Small intestine (tissue), 7 donors: ENCODE measurements at regions not wholly inside any gene's neighbourhood (a gene's known extent, or its start where the extent isn't known, plus 50 kb on each side); places are given as distances from the start of the nearest gene placed in this dataset.
"Not testable (repeated sequence)": the region's sequence is repeated elsewhere in the genome, so short reads cannot be mapped to it uniquely, and the experiment has no call there.

Experiments
- DNase-seq, 2 donors: peaks; one replicate each; pipeline versions ENCODE4 v3.0.0 to v3.0.0-alpha.2; 2013
- FAIRE-seq: peaks from 2 replicates; lab custom pipeline; 2012; peaks lifted over from hg19 to GRCh38; lab: Jason Lieb, UNC
- H3K27ac ChIP-seq, 3 donors: one replicate each; pipeline ENCODE4 v1.5.1; 2013; ENCODE audit warnings: low read length in 2 of 3, mild to moderate bottlenecking in 2 of 3, control low read depth in 1 of 3, inconsistent platforms in 1 of 3, low read depth in 1 of 3, moderate library complexity in 1 of 3
- H3K27me3 ChIP-seq, 3 donors: one replicate each; pipeline ENCODE4 v1.6.1; 2013; ENCODE audit warnings: low read length in 3 of 3, inconsistent platforms in 1 of 3; ENCODE audit not compliant: control insufficient read depth in 3 of 3, insufficient read depth in 3 of 3
- H3K36me3 ChIP-seq, 3 donors: one replicate each; pipeline ENCODE4 v1.6.1; 2013; ENCODE audit warnings: low read length in 3 of 3, inconsistent platforms in 1 of 3, low read depth in 1 of 3, mild to moderate bottlenecking in 1 of 3, moderate library complexity in 1 of 3; ENCODE audit not compliant: control insufficient read depth in 3 of 3, insufficient read depth in 2 of 3
- H3K4me1 ChIP-seq, 3 donors: one replicate each; pipeline ENCODE4 v1.6.1; 2013; ENCODE audit warnings: low read length in 2 of 3, inconsistent platforms in 1 of 3, low read depth in 1 of 3, mild to moderate bottlenecking in 1 of 3, moderate library complexity in 1 of 3; ENCODE audit not compliant: control insufficient read depth in 3 of 3, insufficient read depth in 2 of 3
- H3K4me3 ChIP-seq, 3 donors: one replicate each; pipeline ENCODE4 v1.5.1; 2013; ENCODE audit warnings: low read length in 3 of 3, control low read depth in 1 of 3, inconsistent platforms in 1 of 3, low read depth in 1 of 3, mild to moderate bottlenecking in 1 of 3, moderate library complexity in 1 of 3
- H3K9me3 ChIP-seq, 2 donors: one replicate each; pipeline ENCODE4 v1.6.1; 2013; ENCODE audit warnings: low read depth in 1 of 2, low read length in 1 of 2; ENCODE audit not compliant: control insufficient read depth in 2 of 2, insufficient read depth in 1 of 2
- WGBS, 3 donors: extraction: QIAGEN DNeasy Blood & Tissue Kit; methylation state at CpG; one replicate each; pipeline ENCODE4 v1.1.7; 2013; 5-methylcytosine and 5-hydroxymethylcytosine counted together
- donor health status: healthy with polysubstance abuse.
- donor health status: control.
- donor health status: control.
- donor health status: Bipolar disorder and iron deficiency.
- donor health status: healthy.

DNA sequence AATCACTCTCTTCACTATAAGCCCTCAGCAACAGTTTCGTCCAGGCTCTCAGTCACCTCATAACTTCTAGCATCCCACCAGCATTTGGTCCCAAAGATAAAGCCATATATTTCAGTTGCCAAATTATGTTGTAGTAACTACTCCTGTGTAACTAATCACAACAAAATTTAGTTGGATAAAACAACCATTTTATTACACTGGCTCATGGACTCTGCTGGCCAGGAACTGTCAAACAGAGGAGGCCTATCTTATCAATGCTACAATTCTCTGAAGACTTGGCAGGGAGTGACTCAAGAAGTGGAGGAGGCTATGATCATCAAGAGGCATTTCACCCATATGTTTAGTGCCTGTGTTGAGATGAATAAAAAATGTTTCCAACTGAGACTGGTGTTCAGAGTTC is 1082.3 kb upstream of the GJE1 start:
- Histone ChIP-seq H3K27me3 (no peaks in the 10 kb centered on the region), H3K36me3 (no peaks in the 10 kb centered on the region), H3K9me3 (peaks cover 0 to 5% of the 10 kb centered on the region in 2 donors), H3K4me3 (no peak overlapping the region), H3K4me1 (no peaks in the 10 kb centered on the region), H3K27ac (no peak overlapping the region)
- DNase-seq (peak in 1 of 2 donors; percentile 11), FAIRE-seq (no peak)
- WGBS, 3 donors = 66 to 85% (median 67%) methylated on average over 1 of the region's 1 CpG

DNA sequence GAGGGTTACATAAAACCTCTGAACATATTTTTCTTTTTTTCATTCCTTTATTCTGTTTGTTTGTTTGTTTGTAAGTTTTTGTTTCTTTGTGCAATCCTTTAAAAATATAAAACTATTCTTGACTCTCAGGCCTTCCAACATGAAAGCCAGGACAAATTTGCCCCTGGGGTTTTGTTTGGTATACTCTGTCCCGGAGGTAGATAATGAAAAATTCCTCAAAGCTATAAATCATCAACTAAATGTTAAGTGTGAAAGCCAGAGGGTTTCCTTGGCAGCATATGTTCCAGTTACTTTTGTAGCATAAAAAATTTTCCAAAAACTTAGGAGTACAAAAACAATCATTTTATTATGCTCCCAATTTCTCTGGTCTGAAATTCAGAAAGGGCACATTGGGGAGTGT is 1084.3 kb upstream of the GJE1 start:
- H3K9me3 ChIP-seq = peaks cover 0 to 5% of the 10 kb centered on the region in 2 donors
- no peaks in the 10 kb centered on the region for H3K36me3 ChIP-seq
- FAIRE-seq = no peak
- H3K27ac ChIP-seq = no peak overlapping the region
- WGBS, 3 donors = 44 to 58% (median 46%) methylated on average over 1 of the region's 1 CpG
- no peak for DNase-seq
- H3K4me1 ChIP-seq = no peaks in the 10 kb centered on the region
- H3K27me3 ChIP-seq = no peaks in the 10 kb centered on the region
- H3K4me3 ChIP-seq = no peak overlapping the region

DNA sequence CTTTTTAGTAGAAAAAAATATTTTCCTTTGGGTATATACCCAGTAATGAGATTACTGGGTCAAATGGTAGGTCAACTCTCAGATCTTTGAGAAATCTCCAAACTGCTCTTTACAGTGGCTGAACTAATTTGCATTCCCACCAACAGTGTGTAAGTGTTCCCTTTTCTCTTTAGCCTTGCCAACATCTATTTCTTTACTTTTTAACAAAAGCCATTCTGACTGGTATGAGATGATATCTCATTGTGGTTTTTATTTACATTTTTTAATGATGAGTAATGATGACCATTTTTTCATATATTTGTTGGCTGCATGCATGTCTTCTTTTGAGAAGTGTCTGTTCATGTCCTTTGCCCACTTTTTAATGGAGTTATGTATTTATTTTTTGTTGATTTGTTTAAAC is 1086.2 kb upstream of the GJE1 start:
- peaks cover 0 to 10% of the 10 kb centered on the region in 2 donors for H3K9me3 ChIP-seq
- FAIRE-seq, H3K4me3 ChIP-seq, H3K36me3 ChIP-seq, H3K27me3 ChIP-seq, DNase-seq, H3K4me1 ChIP-seq, H3K27ac ChIP-seq: not testable (repeated sequence)

- FAIRE-seq = no peak
- H3K4me3 ChIP-seq = no peak overlapping the region
- H3K27ac ChIP-seq = no peak overlapping the region
- no peak for DNase-seq
- 93 to 98% (median 95%) methylated on average over 14 of the region's 14 CpGs for WGBS, 3 donors
- no peaks in the 10 kb centered on the region for H3K4me1 ChIP-seq
- H3K36me3 ChIP-seq = no peaks in the 10 kb centered on the region
- peaks cover 0 to 15% of the 10 kb centered on the region in 2 donors for H3K9me3 ChIP-seq
- no peaks in the 10 kb centered on the region for H3K27me3 ChIP-seq
Measured at GRCh38 chr6:141041596-141042087, 1091.1 kb upstream of the GJE1 start.

DNA sequence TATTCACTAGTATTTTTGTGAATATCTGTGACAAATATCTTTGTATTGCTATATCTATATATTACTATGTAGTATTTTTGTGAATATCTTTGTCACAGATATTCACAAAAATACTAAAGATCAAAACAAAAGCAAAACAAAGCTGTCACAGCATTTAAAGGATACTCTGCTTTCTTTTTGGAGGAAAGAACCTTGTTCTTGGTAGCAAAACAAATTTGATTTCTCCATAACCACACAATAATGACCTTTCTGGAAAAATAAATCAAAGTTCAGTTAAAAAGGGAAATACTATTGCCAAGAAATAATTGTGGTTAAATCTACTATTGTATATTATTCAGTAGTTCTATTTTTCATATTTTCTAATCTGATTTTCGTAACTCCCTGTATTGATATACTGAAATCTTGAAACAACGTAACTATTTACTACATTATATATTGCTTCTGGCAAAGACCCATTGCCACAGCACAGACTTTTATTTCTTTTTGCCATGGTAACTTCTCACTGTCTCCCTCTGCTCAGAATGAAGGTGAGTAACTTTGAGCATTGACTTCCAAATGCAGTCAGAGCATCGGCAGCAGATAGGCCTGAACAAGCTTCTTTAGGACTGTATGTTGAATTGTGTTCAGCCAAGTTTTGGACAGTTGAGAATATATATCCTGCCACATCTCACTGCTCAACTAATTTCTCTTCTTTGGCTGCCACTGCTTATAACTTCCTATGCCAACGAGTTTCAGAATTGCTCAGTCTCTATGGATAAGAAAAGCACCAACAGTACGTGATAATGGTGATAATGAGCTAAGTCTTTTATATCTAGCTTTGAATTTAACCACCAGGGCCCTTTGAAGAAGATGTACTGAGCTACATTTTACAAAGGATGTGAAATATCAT is 1097.2 kb upstream of the GJE1 start:
- no peak for DNase-seq

DNA sequence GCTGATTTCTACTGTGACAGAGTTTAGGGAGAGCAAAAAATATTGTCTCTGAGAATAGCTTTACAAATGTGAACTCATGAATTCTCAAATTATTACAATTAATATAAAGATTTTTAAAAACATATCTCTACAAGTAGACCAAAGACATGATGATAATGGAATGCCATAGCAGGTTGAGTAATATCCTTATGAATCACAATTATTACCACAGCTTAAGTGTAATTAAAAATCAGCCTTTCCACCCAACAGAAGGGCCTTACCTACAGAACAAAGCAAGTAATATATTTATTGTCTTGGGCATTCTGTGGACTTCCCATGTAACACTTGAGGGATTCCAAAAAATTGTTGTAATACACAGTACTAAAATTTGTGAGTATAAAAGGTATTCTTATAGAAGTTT is 1099.6 kb upstream of the GJE1 start:
- Histone ChIP-seq H3K27ac (no peak overlapping the region), H3K27me3 (no peaks in the 10 kb centered on the region), H3K9me3 (no peaks in the 10 kb centered on the region), H3K4me1 (no peaks in the 10 kb centered on the region), H3K4me3 (no peak overlapping the region), H3K36me3 (no peaks in the 10 kb centered on the region)
- no peak for FAIRE-seq
- no peak for DNase-seq

More for the DNA sequence above, 1097.2 kb upstream of the GJE1 start:
- Histone ChIP-seq H3K9me3 (peaks cover 0 to 6% of the 10 kb centered on the region in 2 donors), H3K4me1 (no peaks in the 10 kb centered on the region), H3K27me3 (no peaks in the 10 kb centered on the region), H3K4me3 (no peak overlapping the region), H3K27ac (no peak overlapping the region), H3K36me3 (no peaks in the 10 kb centered on the region)
- 76 to 85% (median 78%) methylated on average over 5 of the region's 5 CpGs for whole genome bisulfite sequencing, 3 donors
- no peak for FAIRE-seq

DNA sequence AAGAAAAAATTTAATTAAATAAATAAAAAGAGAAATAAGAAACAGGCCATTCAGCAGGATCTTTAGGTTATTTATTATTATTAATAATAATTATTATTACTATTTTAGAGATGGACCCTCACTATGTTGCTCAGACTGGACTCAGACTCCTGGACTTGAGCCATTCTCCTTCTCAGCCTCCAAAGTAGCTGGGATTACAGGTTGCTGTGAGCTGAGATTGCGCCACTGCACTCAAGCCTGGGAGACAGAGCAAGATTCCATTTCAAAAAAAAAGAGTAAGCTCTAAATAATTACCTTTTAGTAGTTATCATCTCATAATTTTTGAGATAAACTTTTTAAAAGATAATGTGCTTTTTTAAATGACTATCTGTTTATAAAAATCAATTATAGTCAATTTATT is 1102.8 kb upstream of the GJE1 start:
- H3K27me3 ChIP-seq = no peaks in the 10 kb centered on the region
- DNase-seq = no peak
- no peak overlapping the region for H3K27ac ChIP-seq
- FAIRE-seq = no peak
- 83 to 96% (median 86%) methylated on average over 1 of the region's 1 CpG for WGBS, 3 donors
- H3K9me3 ChIP-seq = no peaks in the 10 kb centered on the region
- H3K4me3 ChIP-seq = no peak overlapping the region
- H3K4me1 ChIP-seq = peaks cover 0 to 6% (median 0%) of the 10 kb centered on the region in 3 donors
- H3K36me3 ChIP-seq = no peaks in the 10 kb centered on the region

GRCh38 chr6:141028791-141029280 is 1103.9 kb upstream of the GJE1 start:
- H3K4me3 ChIP-seq = no peak overlapping the region
- 41 to 50% (median 47%) methylated on average over 2 of the region's 2 CpGs for WGBS, 3 donors
- H3K9me3 ChIP-seq = no peaks in the 10 kb centered on the region
- FAIRE-seq (no peak), DNase-seq (no peak)
- H3K27ac ChIP-seq = no peak overlapping the region
- H3K36me3 ChIP-seq = no peaks in the 10 kb centered on the region
- no peaks in the 10 kb centered on the region for H3K27me3 ChIP-seq
- peaks cover 0 to 6% (median 0%) of the 10 kb centered on the region in 3 donors for H3K4me1 ChIP-seq
